Inflammatory macrophage treated with lipopolysaccharide for 1 hour (primary cell): ENCODE measurements at regions not wholly inside any gene's neighbourhood (a gene's known extent, or its start where the extent isn't known, plus 50 kb on each side); places are given as distances from the start of the nearest gene placed in this dataset.
"Not testable (repeated sequence)": the region's sequence is repeated elsewhere in the genome, so short reads cannot be mapped to it uniquely, and the experiment has no call there.

Source experiments
- DNase-seq, 2 donors: peaks; one replicate each; pipeline ENCODE4 v3.0.0-alpha.2; 2020 to 2022

- DNase-seq, result no peak
These were observed 863.9 kb downstream of the STPG2 start for GRCh38 chr4:97279391-97279790.

DNA sequence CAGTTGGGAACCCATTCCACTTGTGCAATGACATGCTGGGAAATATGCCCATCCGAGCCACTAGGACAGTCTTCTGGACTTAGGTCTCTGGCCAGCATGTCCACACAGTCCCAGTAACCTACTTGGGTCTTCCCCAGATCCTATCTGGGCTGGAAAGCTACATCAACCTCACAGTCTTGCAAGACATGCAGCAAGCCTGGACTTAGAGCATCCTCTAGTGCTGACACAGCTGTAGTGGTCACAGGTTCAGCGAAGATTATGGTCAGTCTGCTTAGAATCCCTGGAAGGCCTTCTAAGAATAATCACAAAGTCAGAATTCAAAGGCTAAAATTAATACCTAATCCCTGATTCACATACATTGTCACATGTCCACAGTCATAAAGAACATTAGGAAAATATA, 842.7 kb downstream of the STPG2 start:
- no peak for DNase-seq

DNA sequence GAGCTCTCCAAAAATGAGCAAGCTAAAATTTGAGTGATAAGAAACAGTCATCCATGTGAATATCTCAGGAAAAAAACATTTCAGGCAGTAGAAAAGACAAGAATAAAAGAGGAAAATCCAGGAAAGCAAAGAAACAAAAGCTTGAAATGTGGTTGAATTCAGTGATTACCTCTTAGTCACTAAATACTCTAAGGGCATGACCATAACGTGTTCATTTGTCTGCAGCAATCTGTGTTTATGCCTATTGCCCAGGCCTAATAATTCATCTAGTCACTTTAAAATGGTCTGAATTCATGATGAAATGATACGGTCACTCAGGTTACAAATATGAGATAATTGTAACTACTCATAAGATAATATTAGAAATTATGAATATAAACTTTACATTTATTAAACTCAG, 837.9 kb downstream of the STPG2 start:
- no peak for DNase-seq

DNA sequence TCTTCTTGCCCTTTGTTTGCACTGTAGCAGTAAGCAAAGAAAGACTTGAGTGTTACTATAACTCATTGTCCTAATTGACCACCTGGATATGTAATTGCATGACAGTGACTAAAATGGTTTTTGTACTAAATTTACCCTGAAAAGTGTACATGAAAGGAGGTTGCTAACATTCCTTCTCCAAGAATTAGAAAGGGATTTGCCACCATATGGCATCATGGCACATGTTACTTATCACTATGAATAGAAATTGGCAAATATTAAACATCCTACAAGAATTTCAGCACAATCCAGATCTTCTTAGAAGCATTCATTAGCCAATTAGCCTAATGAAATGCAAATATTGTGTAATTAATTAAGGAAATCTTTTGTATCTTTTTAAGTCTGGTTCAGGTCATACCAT, 834.2 kb downstream of the STPG2 start:
- DNase-seq, result no peak

DNA sequence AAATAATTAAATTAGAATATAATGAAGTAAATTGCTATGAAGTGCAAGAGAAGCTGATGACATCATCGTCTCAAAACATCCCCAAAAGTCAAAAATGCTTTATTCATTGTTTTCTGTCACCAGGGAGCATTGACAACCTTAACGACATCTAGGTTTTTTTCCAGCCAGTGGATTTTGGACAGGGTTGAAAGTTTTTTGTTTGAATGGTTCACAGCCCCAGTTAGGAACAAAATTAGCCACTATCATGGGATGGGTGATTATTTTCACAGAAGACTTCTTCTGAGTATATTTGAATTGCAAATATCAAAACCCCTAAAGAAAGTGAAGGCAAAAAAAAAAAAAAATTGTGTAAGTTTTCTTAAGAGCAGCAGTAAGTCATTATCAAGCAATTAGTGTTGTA, 826.1 kb downstream of the STPG2 start:
- no peak for DNase-seq

DNA sequence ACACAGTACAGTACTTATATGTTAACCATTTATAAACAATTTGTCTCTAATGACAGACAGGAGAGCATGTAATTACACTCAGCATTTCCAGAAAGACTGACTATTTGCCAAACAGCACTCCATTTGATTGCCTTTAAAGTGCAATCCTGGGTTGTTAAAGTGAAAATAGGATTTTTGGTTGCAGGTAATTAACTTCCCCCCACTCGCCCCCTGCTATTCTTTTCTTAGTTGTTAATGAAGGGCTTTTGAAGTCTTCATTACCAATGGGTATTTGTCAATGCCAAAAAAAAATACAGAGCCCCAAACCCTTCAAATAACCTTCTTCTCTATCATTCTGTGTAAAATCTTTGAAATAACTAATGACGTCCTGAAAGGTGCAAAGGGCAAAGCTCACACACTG, 825.6 kb downstream of the STPG2 start:
- DNase-seq, result no peak

- DNase-seq, result not testable (repeated sequence)
These were observed 817.5 kb downstream of the STPG2 start for GRCh38 chr4:97325751-97326150.

- no peak for DNase-seq
These were observed 812.4 kb downstream of the STPG2 start for GRCh38 chr4:97330917-97331316.

DNA sequence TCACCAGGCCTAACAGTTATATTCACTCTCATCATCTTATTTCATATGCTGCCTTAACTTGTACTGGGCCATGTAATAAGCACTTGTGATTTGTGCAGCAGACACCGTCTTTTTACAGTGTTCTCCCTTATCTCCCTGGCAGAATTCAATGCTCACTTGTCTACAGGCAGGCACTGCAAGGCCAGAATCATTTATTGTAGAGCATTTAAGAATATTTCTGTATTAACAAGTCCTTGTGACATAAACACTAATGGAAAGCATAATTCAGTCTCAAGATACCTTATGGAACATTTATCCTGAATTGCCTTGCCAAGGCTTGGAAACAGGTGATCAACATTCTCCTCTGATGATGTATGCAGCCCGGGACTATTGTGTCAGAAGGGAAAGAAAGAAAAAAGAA, 808.9 kb downstream of the STPG2 start:
- no peak for DNase-seq

GRCh38 chr4:97349468-97350186, 793.6 kb downstream of the STPG2 start:
- no peak for DNase-seq

GRCh38 chr4:97353876-97354275, 789.4 kb downstream of the STPG2 start:
- no peak for DNase-seq

DNA sequence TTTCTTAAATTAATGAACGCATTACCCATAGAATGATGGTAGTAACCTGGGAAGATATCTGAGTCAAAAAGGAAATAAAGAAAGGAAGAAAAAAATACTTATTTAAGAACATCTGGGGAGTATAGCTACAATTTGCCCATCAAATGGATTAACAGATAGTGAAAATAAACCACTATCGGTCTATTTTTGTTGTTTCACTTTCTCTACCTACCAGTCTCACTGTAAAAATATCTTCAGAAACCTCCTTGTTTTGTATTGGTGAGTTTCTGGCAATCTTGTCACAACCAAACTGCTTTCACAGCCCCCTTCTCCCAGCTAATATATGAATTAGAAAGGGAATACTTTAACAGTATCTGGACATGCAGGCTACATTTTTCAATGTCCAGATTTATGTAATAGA, 783.5 kb downstream of the STPG2 start:
- no peak for DNase-seq

- DNase-seq, result no peak
These were observed 782.5 kb downstream of the STPG2 start for GRCh38 chr4:97360733-97361132.

DNA sequence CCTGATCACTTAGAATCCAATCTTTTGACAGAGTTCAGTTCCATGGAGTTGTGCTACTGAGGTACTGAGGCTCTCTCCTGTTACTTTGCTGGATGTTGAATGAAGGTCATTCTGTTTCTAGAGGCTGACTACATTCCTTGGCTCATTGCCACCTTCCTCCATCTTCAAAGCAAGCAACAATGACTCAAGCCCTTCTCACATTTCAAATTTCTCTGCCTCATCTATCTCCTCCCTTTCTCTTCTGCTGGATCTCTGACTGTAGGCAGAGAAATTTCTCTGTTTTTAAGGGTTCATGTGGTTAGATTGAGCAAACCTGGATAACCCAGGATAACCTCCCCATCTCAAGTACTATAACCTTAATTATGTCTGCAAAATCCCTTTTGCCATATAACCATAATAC, 775.4 kb downstream of the STPG2 start:
- no peak for DNase-seq

DNA sequence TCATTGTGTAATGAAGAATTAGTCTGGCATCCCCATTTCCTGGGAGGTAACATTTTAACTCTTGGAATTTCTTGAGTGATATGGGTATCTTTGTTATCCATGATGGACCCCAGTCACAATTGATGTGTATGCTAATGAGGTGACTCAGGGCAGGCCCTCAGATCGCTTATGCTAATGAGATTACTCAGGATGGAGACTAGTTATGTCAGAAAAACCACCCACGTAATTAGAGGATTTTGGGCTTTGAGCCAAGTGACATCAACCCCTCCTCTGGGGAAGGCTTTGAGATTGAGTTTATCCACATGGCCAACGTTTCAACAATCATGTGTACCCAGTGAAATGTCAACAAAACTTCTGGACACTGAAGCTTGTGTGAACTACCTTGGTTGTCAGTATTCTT, 772.7 kb downstream of the STPG2 start:
- no peak for DNase-seq

DNA sequence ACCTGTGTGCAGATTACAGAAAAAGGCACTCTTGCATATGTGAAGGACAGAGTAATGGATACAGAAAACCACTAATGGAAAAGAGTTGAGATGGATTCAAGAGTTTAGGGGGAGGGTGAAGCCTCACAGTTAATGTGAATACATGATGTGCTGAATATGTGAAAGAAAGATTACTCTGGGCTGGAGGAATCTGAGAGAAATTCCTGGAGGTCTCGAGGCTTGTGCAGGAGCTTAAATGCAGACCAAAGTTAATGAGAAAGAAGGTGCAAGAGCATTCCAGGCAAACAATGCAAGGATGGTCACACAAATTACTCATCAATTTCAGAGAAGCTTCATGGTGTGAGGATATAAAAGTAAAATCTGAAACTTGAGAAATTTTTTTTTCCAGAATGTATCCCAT, 768.8 kb downstream of the STPG2 start:
- no peak for DNase-seq

GRCh38 chr4:97386969-97387368, 756.3 kb downstream of the STPG2 start:
- no peak for DNase-seq

- no peak for DNase-seq
These were observed 748.6 kb downstream of the STPG2 start for GRCh38 chr4:97394653-97395052.

GRCh38 chr4:97396097-97396496, 747.2 kb downstream of the STPG2 start:
- DNase-seq, result no peak

GRCh38 chr4:97396605-97397004, 746.7 kb downstream of the STPG2 start:
- DNase-seq, result no peak

- DNase-seq, result no peak
These were observed 738.3 kb downstream of the STPG2 start for GRCh38 chr4:97404876-97405523.

DNA sequence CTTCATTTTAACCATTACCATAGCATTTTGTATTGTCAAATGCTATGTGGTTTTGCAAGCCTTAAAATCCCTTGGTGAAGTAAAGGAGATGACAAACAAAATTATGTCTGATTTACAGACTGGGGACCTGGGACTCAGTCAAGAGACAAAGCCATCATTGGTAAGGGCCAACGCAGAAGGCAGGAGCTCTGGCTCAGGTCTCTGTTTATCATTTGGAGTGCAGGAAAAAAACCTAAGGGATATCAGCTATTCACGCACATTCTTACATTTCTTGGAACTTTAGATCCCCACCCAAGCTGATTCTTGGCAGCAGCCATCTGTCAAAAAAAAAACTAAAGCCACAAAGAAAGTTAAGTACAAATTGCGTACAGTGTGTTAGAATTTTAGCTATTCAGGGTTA, 731.9 kb downstream of the STPG2 start:
- DNase-seq, result no peak

DNA sequence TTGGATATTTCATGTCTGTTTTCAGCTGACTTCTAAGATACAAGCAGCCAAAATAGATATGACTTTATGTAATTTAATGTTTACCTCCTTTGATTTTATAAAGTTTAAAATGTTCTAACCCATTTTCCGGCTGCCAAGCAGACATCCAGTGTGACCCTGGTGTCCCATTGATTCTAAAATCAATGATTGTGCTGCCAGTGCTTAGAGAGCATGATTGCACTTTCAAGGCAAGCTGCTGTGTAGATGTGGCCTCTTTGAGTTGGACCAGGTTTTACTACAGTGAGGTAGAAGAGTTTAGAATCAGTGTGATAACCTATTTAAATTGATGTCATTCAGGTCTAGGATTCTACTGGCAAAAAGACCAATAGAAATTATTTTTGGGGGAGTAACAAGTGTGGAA, 730.9 kb downstream of the STPG2 start:
- DNase-seq, result no peak

DNA sequence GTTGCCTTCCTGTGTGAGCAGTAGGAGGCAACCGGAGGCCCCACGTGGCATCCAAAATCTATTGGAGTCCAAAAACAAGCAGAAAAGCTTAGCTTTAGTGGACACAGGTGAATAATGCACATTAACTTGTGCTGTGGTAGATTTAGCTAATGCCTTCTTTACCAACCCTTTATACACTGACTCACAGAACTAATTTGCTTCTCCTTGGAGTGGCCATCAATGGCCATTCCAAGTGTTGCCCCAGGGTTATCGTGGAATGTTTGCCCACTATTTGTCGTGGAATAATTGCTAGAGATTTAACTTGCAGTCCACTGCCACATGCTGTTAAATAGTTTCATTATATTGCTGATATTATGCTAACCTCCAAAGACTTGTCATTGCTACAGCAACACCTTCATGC, 729.1 kb downstream of the STPG2 start:
- DNase-seq, result no peak

GRCh38 chr4:97432551-97432950, 710.7 kb downstream of the STPG2 start:
- DNase-seq, result no peak
